GM19397 (cell line): ENCODE measurements at regions not wholly inside any gene's neighbourhood (a gene's known extent, or its start where the extent isn't known, plus 50 kb on each side); places are given as distances from the start of the nearest gene placed in this dataset.
"Not testable (repeated sequence)": the region's sequence is repeated elsewhere in the genome, so short reads cannot be mapped to it uniquely, and the experiment has no call there.

Source experiments
- ATAC-seq: cut with Tn5 transposase; IDR thresholded peaks from one replicate; pipeline ENCODE4 v1.9.1; 2021; ENCODE audit warnings: mild to moderate bottlenecking, moderate library complexity; ENCODE audit not compliant: unreplicated experiment

DNA sequence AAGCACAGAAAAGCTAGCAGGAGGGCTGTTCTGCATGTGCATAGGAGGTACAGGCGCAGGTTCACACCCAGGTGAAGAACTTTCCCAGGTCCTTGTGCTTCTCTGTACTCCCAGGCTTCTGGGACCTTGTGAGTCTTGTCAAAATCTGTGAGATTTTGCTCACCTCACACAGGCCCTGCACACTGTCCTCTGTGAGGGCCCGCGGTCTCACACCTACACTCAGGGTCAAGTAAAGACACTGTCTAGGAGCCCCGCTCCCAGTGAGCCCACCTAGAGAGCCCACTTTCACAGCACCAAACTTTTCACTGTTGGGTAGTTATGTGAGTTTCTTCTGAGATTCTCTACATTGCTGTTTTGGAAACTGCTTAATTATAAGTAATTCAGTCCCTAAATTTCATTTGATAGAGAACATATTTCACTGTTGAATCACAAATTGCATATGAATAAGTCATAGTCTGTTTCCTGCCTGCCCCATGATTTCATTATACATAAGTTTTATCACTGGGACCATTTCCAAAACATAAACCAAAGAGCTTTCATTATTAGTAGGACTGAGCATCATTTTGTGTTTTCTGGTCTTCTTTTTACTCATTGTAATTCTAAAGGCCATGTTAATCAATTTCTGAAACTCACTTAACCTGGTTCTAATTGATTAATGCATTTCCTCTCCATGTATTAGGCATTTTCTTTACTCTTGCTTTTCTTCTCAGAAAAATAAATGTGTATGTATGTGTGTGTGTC, 234.2 kb upstream of the SPOPL start:
- ATAC-seq = peak; percentile 76

DNA sequence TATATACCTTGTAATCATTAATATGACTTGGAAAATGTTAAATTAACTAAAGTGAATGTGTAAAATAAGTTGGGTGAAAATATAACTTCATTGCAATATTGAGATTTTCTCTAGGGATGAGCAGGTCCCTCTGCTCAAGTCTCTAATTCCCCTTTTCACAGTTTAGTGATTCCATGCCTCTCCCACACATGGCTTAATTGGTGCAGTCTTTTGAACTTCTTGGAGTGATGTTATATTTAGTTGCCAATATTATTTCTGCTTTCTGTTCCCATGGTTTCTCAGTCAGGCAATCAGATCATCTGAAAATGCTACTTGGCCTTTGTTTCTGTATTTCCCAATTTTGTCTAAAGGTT, 233.7 kb upstream of the SPOPL start:
- ATAC-seq = peak; percentile 29

DNA sequence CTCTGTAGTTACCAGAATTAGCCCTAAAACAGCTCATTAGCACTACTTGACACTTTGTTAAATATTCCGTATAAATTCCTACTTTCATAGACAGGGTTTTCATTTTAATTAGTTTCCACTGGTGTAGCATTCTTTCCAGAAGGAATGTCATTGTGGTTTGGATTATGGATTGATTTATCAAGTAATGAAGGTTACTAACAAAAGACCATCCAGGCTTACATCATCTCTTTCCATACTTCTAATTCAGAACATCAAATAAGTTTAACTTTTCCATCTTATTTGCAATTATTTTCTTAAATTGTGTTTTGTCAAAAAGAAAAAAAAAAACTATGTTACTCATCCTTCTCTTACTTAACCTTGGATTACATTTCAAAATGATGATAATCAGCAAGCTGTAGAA, 231.8 kb upstream of the SPOPL start:
- ATAC-seq = no peak

DNA sequence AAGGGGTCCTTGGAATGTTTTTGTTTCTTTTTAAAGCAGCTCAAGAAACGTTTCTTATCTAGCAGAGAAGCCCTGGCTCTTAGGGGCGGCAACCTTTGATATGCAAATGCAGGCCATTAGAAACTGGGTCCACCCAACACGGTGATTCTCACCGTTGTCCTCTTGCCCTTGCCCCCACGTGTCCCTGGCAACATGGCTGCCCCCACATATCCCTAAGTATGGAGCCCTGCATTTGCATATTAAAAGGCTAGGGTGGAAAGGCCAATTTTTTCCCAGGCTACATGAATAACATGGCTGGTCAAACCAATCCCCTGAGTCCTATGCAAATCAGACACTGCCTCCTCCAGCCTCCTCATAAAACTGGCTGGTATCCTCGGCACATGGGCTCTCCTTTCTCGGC, 230.1 kb upstream of the SPOPL start:
- ATAC-seq = no peak

GRCh38 chr2:138272524-138273195, 228.9 kb upstream of the SPOPL start:
- no peak for ATAC-seq

- ATAC-seq = not testable (repeated sequence)
These were observed 228.3 kb upstream of the SPOPL start for GRCh38 chr2:138273280-138273679.

DNA sequence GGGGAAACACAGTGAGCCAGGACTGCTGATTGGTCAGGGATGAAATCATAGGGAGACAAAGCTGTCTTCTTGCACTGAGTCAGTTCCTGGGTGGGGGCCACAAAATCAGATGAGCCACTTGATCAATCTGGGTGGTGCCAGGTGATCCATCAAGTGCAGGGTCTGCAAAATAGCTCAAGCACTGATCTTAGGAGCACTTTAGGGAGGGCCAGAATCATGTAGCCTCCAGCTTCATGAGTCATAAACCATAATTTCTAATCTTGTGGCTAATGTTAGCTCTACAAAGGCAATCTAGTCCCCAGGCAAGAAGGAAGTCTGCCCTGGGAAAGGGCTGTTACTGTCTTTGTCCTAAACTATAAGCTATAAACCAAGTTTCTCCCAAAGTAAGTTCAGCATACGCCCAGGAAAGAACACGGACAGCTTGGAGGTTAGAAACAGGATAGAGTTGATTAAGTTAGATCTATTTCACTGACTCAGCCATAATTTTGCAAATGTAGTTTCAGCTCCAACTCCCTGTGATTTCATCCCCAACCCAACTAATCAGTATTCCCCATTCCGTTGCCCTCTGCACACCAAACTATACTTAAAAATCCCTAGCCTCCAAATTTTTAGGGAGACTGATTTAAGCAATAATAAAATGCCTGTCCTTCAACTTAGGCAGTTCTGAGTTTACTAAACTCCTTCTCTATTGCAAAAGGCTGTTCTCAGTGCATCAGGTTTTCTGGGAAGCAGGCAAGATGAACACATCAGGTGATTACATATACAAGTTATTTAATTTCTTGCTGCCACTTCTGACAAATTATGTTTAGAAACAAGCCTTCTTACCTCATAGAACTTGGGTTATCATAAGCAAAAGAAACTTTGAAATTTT, 226.9 kb upstream of the SPOPL start:
- ATAC-seq = no peak

DNA sequence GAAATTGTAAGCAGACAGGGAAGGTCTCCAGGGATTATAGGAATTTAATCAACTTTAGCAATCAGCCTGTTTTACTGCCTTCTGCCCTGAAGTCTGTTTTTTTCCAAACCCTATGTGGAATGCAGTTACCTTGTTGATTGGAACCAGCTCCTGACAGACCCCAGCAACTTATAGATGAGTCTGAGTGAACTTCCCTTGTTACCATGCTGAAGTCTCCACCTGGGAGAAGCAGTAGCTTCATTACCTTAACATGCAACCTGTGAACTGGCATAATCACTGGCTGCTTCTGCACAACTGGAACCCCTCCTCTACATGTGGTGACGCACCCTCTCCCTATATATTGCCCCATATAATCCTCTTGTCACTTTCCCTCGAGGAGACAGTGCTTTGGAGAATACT, 226.3 kb upstream of the SPOPL start:
- no peak for ATAC-seq

GRCh38 chr2:138275881-138276280, 225.7 kb upstream of the SPOPL start:
- ATAC-seq = no peak

DNA sequence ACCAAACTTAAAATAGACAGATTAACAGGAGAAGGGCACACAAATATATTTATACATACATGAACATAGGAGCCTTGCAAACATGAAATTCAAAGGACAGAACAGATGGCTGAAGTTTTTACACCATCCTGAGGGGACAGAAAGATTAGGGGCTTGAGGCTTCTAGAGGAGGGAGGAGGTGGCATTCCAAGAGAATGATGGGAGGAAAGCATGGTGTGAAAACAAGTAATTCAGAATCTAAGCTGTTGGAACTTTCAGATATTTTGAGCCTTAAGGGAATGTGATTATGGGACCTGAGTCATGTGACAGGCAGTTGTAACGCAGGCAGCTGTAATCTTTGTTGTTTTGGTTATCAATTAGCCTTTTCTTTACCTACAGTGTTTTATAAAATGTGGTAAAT, 225.2 kb upstream of the SPOPL start:
- ATAC-seq = no peak

DNA sequence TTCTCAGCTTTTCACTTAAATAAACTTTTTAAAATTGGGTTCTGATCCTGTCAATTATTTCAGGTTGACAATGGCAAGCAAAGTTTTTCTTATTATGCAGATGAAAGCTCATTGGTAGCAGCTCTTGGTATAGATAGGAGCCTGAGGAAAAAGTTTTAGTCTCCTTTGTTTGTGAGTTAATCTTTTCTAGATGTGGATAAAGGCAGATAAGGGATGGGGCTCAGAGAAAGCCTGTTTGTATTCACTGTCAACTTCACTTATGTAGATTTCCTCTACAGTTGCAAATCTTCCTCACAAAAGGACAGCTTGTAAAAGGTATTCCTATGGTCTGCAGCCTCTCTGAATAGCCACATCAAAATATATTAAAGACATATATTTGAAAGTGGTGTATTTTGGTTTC, 224.5 kb upstream of the SPOPL start:
- ATAC-seq = no peak

DNA sequence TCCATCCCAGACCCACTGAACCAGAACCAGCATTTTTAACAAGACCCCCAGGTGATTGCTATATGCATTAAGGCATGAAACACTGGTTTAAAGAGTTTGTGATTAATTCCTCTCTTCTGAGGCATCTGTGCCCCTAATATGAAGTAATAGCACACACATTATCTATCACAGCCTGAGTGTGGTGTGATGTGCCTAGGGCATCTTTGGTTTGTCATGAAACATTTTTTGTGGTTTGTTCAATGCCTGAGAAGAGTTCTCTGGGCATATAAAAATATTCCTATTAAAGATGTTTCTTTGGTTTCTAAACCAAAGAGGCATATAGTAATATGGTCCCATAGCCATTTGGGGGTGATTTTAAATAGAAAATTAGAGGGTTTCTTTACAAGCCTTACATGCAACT, 221.7 kb upstream of the SPOPL start:
- ATAC-seq = no peak

- no peak for ATAC-seq
These were observed 220.4 kb upstream of the SPOPL start for GRCh38 chr2:138280999-138281695.

GRCh38 chr2:138282014-138282672, 219.4 kb upstream of the SPOPL start:
- no peak for ATAC-seq

- no peak for ATAC-seq
These were observed 209.8 kb upstream of the SPOPL start for GRCh38 chr2:138291805-138292204.

GRCh38 chr2:138293045-138293444, 208.5 kb upstream of the SPOPL start:
- no peak for ATAC-seq

GRCh38 chr2:138293549-138293948, 208.0 kb upstream of the SPOPL start:
- ATAC-seq = no peak

GRCh38 chr2:138294451-138294850, 207.1 kb upstream of the SPOPL start:
- no peak for ATAC-seq

GRCh38 chr2:138296365-138296764, 205.2 kb upstream of the SPOPL start:
- no peak for ATAC-seq

DNA sequence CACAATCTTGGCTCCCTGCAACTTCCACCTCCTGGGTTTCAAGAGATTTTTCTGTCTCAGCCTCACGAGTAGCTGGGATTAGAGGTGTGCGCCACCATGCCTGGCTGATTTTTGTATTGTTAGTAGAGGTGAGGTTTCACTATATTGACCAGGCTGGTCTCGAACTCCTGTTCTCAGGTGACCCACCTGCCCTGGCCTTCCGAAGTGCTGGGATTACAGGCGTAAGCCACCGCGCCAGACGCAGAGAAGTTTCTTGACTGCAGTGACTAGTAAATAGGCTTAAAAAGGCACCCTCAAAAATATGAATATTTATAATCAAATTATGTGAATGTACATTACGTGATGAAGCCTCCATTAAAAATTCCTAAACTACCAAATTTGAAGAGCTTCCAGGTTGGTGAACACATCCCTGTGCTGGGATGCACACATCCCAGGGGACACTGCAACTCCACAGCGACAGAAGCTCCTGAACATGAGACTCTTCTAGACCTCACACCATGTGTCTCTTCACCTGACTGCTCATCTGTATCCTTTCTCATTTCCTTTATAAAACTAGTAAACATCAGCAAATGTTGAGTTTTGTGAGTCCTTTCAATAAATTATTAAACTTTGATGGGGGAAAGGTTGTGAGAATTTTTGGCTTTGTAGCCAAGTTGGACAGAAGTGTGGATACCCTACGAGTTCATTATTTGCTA, 203.3 kb upstream of the SPOPL start:
- peak; percentile 82 for ATAC-seq
